Vagina (tissue), 2 donors: ENCODE measurements at regions not wholly inside any gene's neighbourhood (a gene's known extent, or its start where the extent isn't known, plus 50 kb on each side); places are given as distances from the start of the nearest gene placed in this dataset.

ENCODE experiments used
- DNase-seq, 2 donors: peaks; one replicate each; pipeline ENCODE4 v3.0.0-alpha.2; 2017; ENCODE audit errors: extremely low spot score in 2 of 2
- H3K27ac ChIP-seq: fragments of 200-600 bp; sonication (generic); one replicate; pipeline ENCODE4 v1.5.1; 2019
- H3K27me3 ChIP-seq: fragments of 200-600 bp; sonication (generic); one replicate; pipeline ENCODE4 v1.5.1; 2019
- H3K36me3 ChIP-seq, 2 donors: fragments of 200-600 bp; sonication (generic); one replicate each; pipeline ENCODE4 v1.5.1; 2017 to 2019
- H3K4me1 ChIP-seq: fragments of 200-600 bp; sonication (generic); one replicate; pipeline ENCODE4 v1.5.1; 2019
- H3K4me3 ChIP-seq, 2 donors: fragments of 200-600 bp; sonication (generic); 1 replicate in 1 of 2; 2 replicates in 1 of 2; pipeline ENCODE4 v1.5.1; 2016 to 2019
- H3K9me3 ChIP-seq: fragments of 200-600 bp; sonication (generic); one replicate; pipeline ENCODE4 v1.5.1; 2019
- POLR2A ChIP-seq, 2 donors: fragments of 450-650 bp; IDR thresholded peaks; one replicate each; pipeline ENCODE4 v1.6.1; 2017; ENCODE audit warnings: antibody characterized with exemption in 2 of 2, mild to moderate bottlenecking in 2 of 2, moderate library complexity in 2 of 2
- POLR2AphosphoS5 ChIP-seq, 2 donors: sonication (generic); formaldehyde crosslinking; IDR thresholded peaks; one replicate each; pipeline ENCODE4 v1.9.0; 2017; ENCODE audit warnings: antibody characterized with exemption in 2 of 2, mild to moderate bottlenecking in 2 of 2, low read depth in 1 of 2; ENCODE audit not compliant: insufficient read depth in 1 of 2
- intact Hi-C: fragments of 100-400 bp; cut with DNase I; formaldehyde crosslinking; loops from one replicate; pipeline ENCODE4 v1.15.1; 2023
- TF ChIP-seq, protein P1 (sequence below), 3 experiments: fragments of 450-650 bp in 2 of 3; fragments of 200-600 bp in 1 of 3; sonication (generic) in 1 of 3; IDR thresholded peaks; one replicate each; pipeline ENCODE4 v1.5.1; 2017 to 2019; ENCODE audit warnings: antibody characterized with exemption in 3 of 3, mild to moderate bottlenecking in 2 of 3, moderate library complexity in 2 of 3

DNA sequence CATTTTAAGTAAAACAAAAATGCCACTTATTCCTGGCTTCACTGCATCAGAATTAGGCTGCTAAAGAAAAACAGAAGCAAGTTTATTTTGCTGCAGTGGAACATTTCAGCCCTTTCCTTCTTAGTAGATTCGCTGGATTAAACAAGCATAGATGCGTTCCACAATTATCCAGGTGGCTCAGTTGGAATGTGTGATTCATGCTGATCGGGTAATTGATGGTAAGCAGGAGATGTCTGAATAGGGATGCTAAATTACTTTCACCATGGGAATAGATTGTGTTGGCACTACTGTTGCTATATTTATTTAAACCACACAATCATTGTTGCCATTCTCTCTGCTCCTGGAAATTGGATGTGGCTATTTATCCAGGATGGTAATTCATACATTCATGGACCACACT, 440.1 kb upstream of the DDI1 start:
- Histone ChIP-seq H3K27ac (no peak overlapping the region), H3K9me3 (no peaks in the 10 kb centered on the region), H3K27me3 (no peaks in the 10 kb centered on the region), H3K4me1 (no peaks in the 10 kb centered on the region), H3K36me3 (no peaks in the 10 kb centered on the region), H3K4me3 (no peak overlapping the region)
- TF ChIP-seq POLR2A (IDR thresholded peaks at IDR 0.05) (no peak), POLR2AphosphoS5 (IDR thresholded peaks at IDR 0.05; ENCODE audit: insufficient read depth in 1 of 2, low read depth in 1 of 2) (no peak)
- TF ChIP-seq, protein P1, sequence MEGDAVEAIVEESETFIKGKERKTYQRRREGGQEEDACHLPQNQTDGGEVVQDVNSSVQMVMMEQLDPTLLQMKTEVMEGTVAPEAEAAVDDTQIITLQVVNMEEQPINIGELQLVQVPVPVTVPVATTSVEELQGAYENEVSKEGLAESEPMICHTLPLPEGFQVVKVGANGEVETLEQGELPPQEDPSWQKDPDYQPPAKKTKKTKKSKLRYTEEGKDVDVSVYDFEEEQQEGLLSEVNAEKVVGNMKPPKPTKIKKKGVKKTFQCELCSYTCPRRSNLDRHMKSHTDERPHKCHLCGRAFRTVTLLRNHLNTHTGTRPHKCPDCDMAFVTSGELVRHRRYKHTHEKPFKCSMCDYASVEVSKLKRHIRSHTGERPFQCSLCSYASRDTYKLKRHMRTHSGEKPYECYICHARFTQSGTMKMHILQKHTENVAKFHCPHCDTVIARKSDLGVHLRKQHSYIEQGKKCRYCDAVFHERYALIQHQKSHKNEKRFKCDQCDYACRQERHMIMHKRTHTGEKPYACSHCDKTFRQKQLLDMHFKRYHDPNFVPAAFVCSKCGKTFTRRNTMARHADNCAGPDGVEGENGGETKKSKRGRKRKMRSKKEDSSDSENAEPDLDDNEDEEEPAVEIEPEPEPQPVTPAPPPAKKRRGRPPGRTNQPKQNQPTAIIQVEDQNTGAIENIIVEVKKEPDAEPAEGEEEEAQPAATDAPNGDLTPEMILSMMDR (IDR thresholded peaks at IDR 0.05), result no peak
- DNase-seq, result no peak
- intact Hi-C loops, result no loop called here

- intact Hi-C loops, result no loop called here
- H3K4me1 ChIP-seq, result no peaks in the 10 kb centered on the region
- DNase-seq, result no peak
- no peaks in the 10 kb centered on the region for H3K9me3 ChIP-seq
- no peaks in the 10 kb centered on the region for H3K27me3 ChIP-seq
- no peaks in the 10 kb centered on the region for H3K36me3 ChIP-seq
- H3K27ac ChIP-seq, result no peak overlapping the region
- TF ChIP-seq, protein P1 (IDR thresholded peaks at IDR 0.05), result peak; percentile 19 to 39 (median 28)
- TF ChIP-seq POLR2A (IDR thresholded peaks at IDR 0.05), result no peak
- no peak overlapping the region for H3K4me3 ChIP-seq
Measured at GRCh38 chr11:103601225-103601846, 435.1 kb upstream of the DDI1 start.

DNA sequence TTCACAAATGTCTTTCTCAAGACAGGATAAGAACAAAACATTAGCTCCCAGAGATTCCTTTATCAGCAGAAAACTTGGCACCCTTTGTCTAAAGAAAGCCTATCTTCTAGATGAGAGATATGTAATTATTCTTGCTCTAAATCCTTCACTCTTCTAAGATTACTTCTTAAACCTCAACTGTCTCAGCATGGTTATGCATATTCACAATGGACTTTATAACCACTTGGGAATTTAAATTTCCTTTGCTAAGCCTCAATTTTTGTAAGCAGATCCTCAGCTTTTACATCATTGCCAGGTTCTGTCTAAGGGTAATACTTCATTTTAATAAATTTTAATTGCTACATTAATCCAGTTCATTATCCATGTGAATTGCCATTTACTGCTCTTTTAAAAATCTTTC, 433.6 kb upstream of the DDI1 start:
- Histone ChIP-seq H3K4me1 (no peaks in the 10 kb centered on the region), H3K9me3 (no peaks in the 10 kb centered on the region), H3K27me3 (no peaks in the 10 kb centered on the region), H3K4me3 (no peak overlapping the region), H3K36me3 (no peaks in the 10 kb centered on the region), H3K27ac (no peak overlapping the region)
- DNase-seq, result no peak
- TF ChIP-seq POLR2AphosphoS5 (IDR thresholded peaks at IDR 0.05; ENCODE audit: insufficient read depth in 1 of 2, low read depth in 1 of 2), result no peak
- no peak for TF ChIP-seq POLR2A (IDR thresholded peaks at IDR 0.05)
- TF ChIP-seq, protein P1 (IDR thresholded peaks at IDR 0.05), result no peak
- intact Hi-C loops, result no loop called here

DNA sequence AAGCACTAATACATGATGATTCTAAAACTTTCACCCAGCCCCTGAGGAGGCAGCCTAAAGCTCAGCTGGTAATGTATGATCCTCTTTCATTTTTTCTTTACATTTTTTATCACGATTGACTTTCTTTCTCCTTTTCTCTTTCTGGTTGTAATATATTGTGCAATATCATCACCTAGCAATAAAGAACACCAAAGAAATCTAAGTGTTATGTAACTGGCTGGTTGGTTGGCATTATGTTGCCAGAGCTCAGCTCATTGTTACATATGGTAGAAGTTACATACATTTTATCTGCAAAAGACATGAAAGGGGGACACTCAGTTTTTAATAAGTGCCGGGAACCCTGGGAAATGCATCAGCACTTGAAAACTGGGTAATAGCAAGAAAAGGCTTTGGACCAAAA, 432.1 kb upstream of the DDI1 start:
- TF ChIP-seq, protein P1 (IDR thresholded peaks at IDR 0.05), result no peak
- no peaks in the 10 kb centered on the region for H3K9me3 ChIP-seq

GRCh38 chr11:103608566-103608965, 427.9 kb upstream of the DDI1 start:
- no peak overlapping the region for H3K27ac ChIP-seq
- H3K4me1 ChIP-seq, result peaks cover 4% of the 10 kb centered on the region
- intact Hi-C loops, result no loop called here
- H3K36me3 ChIP-seq, result no peaks in the 10 kb centered on the region
- TF ChIP-seq POLR2AphosphoS5 (IDR thresholded peaks at IDR 0.05; ENCODE audit: insufficient read depth in 1 of 2, low read depth in 1 of 2), result no peak
- TF ChIP-seq, protein P1 (IDR thresholded peaks at IDR 0.05), result no peak
- TF ChIP-seq POLR2A (IDR thresholded peaks at IDR 0.05), result no peak
- DNase-seq, result no peak
- H3K9me3 ChIP-seq, result no peaks in the 10 kb centered on the region
- no peak overlapping the region for H3K4me3 ChIP-seq
- no peaks in the 10 kb centered on the region for H3K27me3 ChIP-seq

More for the DNA sequence above, 432.1 kb upstream of the DDI1 start:
- peaks cover 3% of the 10 kb centered on the region for H3K4me1 ChIP-seq
- H3K36me3 ChIP-seq, result no peaks in the 10 kb centered on the region
- DNase-seq, result no peak
- no peak overlapping the region for H3K4me3 ChIP-seq
- intact Hi-C loops, result no loop called here
- no peak overlapping the region for H3K27ac ChIP-seq
- no peaks in the 10 kb centered on the region for H3K27me3 ChIP-seq
